Neural cell (in vitro differentiated cells): ENCODE measurements at regions not wholly inside any gene's neighbourhood (a gene's known extent, or its start where the extent isn't known, plus 50 kb on each side); places are given as distances from the start of the nearest gene placed in this dataset.

ENCODE experiments used
- H2AFZ ChIP-seq: fragments of 200-600, 300-800 bp; sonication (generic), shearing (Covaris generic); 2 replicates; pipeline ENCODE4 v1.6.0; 2014; ENCODE audit warnings: low read depth, mild to moderate bottlenecking, antibody characterized with exemption, low read length, moderate library complexity
- H3F3A ChIP-seq: fragments of 200-600 bp; shearing (Covaris generic); 2 replicates; pipeline ENCODE4 v1.6.1; 2016; ENCODE audit warnings: mild to moderate bottlenecking, moderate library complexity, mixed read lengths, antibody characterized with exemption, low read length; ENCODE audit not compliant: insufficient read depth, poor library complexity, severe bottlenecking
- H3K27ac ChIP-seq: fragments of 200-600, 300-800 bp; sonication (generic), shearing (Covaris generic); 2 replicates; pipeline ENCODE4 v1.5.1; 2014; ENCODE audit warnings: mild to moderate bottlenecking, low read length, moderate library complexity
- H3K27me3 ChIP-seq: fragments of 300-800, 200-600 bp; sonication (generic), shearing (Covaris generic); 2 replicates; pipeline ENCODE4 v1.6.0; 2014; ENCODE audit warnings: mild to moderate bottlenecking, low read depth, low read length, moderate library complexity; ENCODE audit not compliant: insufficient read depth
- H3K36me3 ChIP-seq: fragments of 300-800, 200-600 bp; sonication (generic), shearing (Covaris generic); 2 replicates; pipeline ENCODE4 v1.5.1; 2014; ENCODE audit warnings: mild to moderate bottlenecking, antibody characterized with exemption, low read length, moderate library complexity; ENCODE audit not compliant: insufficient read depth
- H3K4me2 ChIP-seq: fragments of 300-800, 200-600 bp; sonication (generic), shearing (Covaris generic); 2 replicates; pipeline ENCODE4 v1.6.0; 2014; ENCODE audit warnings: mild to moderate bottlenecking, low read length
- H3K4me3 ChIP-seq: fragments of 300-800, 200-600 bp; sonication (generic), shearing (Covaris generic); 2 replicates; pipeline ENCODE4 v1.5.1; 2014; ENCODE audit warnings: mild to moderate bottlenecking, low read length, moderate library complexity
- H3K79me2 ChIP-seq: fragments of 200-600 bp; shearing (Covaris generic); replicated peaks from 2 replicates; pipeline ENCODE4 v1.6.0; 2014; ENCODE audit warnings: mild to moderate bottlenecking, low read length, moderate library complexity; ENCODE audit not compliant: insufficient read depth
- H3K9ac ChIP-seq: fragments of 300-800, 200-600 bp; sonication (generic), shearing (Covaris generic); 2 replicates; pipeline ENCODE4 v1.6.1; 2016; ENCODE audit warnings: mild to moderate bottlenecking, low read length, mixed read lengths
- H3K9me2 ChIP-seq: fragments of 200-600 bp; shearing (Covaris generic); 2 replicates; pipeline ENCODE4 v1.6.1; 2016; ENCODE audit warnings: mild to moderate bottlenecking, low read length, mixed read lengths; ENCODE audit not compliant: insufficient read depth
- H3K9me3 ChIP-seq: fragments of 200-600, 300-800 bp; sonication (generic), shearing (Covaris generic); 2 replicates; pipeline ENCODE4 v1.6.1; 2016; ENCODE audit warnings: mild to moderate bottlenecking, mixed run types, low read length, moderate library complexity, mixed read lengths
- H4K20me1 ChIP-seq: fragments of 200-600 bp; shearing (Covaris generic); 2 replicates; pipeline ENCODE4 v1.6.1; 2016; ENCODE audit warnings: mild to moderate bottlenecking, mixed run types; ENCODE audit not compliant: insufficient read depth
- EP300 ChIP-seq: fragments of 450-650 bp; conservative IDR thresholded peaks from 2 replicates; pipeline ENCODE4 v1.6.1; 2014; ENCODE audit warnings: antibody characterized with exemption, mild to moderate bottlenecking, moderate library complexity; ENCODE audit not compliant: poor library complexity, severe bottlenecking
- EZH2 ChIP-seq: fragments of 200-600, 300-800 bp; shearing (Covaris generic), sonication (generic); IDR thresholded peaks from 2 replicates; pipeline ENCODE4 v1.6.1; 2014; ENCODE audit warnings: antibody characterized with exemption, low read length, borderline replicate concordance, mild to moderate bottlenecking; ENCODE audit not compliant: insufficient read depth, poor library complexity, severe bottlenecking
- MXI1 ChIP-seq: fragments of 450-650 bp; conservative IDR thresholded peaks from 2 replicates; pipeline ENCODE4 v1.6.1; 2014; ENCODE audit warnings: antibody characterized with exemption, mild to moderate bottlenecking; ENCODE audit not compliant: poor library complexity, severe bottlenecking
- POLR2AphosphoS5 ChIP-seq: IDR thresholded peaks from 2 replicates; pipeline ENCODE4 v1.6.1; 2012
- RAD21 ChIP-seq: fragments of 450-650 bp; conservative IDR thresholded peaks from 2 replicates; pipeline ENCODE4 v1.6.1; 2014; ENCODE audit warnings: antibody characterized with exemption, mild to moderate bottlenecking, moderate library complexity
- REST ChIP-seq: IDR thresholded peaks from 2 replicates; pipeline ENCODE4 v1.6.1; 2012; ENCODE audit warnings: borderline replicate concordance
- SMC3 ChIP-seq: fragments of 450-650 bp; conservative IDR thresholded peaks from 2 replicates; pipeline ENCODE4 v1.6.1; 2014; ENCODE audit warnings: antibody characterized with exemption, mild to moderate bottlenecking, moderate library complexity; ENCODE audit not compliant: poor library complexity
- TAF1 ChIP-seq: IDR thresholded peaks from 2 replicates; pipeline ENCODE4 v1.6.1; 2012; ENCODE audit warnings: low read depth
- TF ChIP-seq, protein P1 (sequence below): fragments of 450-650 bp; IDR thresholded peaks from 2 replicates; pipeline ENCODE4 v1.5.1; 2014; ENCODE audit warnings: antibody characterized with exemption, mild to moderate bottlenecking, moderate library complexity; ENCODE audit not compliant: poor library complexity, severe bottlenecking

- Histone ChIP-seq H3K9ac (no peak overlapping the region), H2AFZ (no peak overlapping the region), H3F3A (no peaks in the 10 kb centered on the region), H3K9me2 (no peaks in the 10 kb centered on the region), H3K4me2 (no peak overlapping the region), H3K27me3 (no peaks in the 10 kb centered on the region), H3K36me3 (no peaks in the 10 kb centered on the region), H3K9me3 (no peaks in the 10 kb centered on the region), H4K20me1 (no peaks in the 10 kb centered on the region), H3K79me2 (no peaks in the 10 kb centered on the region), H3K27ac (no peak overlapping the region), H3K4me3 (no peak overlapping the region)
- no peak for TF ChIP-seq RAD21
- TF ChIP-seq SMC3, result no peak
- no peak for TF ChIP-seq POLR2AphosphoS5
- TF ChIP-seq, protein P1, sequence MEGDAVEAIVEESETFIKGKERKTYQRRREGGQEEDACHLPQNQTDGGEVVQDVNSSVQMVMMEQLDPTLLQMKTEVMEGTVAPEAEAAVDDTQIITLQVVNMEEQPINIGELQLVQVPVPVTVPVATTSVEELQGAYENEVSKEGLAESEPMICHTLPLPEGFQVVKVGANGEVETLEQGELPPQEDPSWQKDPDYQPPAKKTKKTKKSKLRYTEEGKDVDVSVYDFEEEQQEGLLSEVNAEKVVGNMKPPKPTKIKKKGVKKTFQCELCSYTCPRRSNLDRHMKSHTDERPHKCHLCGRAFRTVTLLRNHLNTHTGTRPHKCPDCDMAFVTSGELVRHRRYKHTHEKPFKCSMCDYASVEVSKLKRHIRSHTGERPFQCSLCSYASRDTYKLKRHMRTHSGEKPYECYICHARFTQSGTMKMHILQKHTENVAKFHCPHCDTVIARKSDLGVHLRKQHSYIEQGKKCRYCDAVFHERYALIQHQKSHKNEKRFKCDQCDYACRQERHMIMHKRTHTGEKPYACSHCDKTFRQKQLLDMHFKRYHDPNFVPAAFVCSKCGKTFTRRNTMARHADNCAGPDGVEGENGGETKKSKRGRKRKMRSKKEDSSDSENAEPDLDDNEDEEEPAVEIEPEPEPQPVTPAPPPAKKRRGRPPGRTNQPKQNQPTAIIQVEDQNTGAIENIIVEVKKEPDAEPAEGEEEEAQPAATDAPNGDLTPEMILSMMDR, result no peak
- no peak for TF ChIP-seq REST
- TF ChIP-seq EP300, result no peak
- no peak for TF ChIP-seq EZH2
- TF ChIP-seq TAF1, result no peak
Observed at GRCh38 chr4:187312299-187312698, 588.6 kb upstream of the FAT1 start.

- Histone ChIP-seq H2AFZ (no peak overlapping the region), H3K4me3 (no peak overlapping the region), H4K20me1 (no peaks in the 10 kb centered on the region), H3K4me2 (no peak overlapping the region), H3K9me3 (no peaks in the 10 kb centered on the region), H3F3A (no peaks in the 10 kb centered on the region), H3K27ac (no peak overlapping the region), H3K9me2 (no peaks in the 10 kb centered on the region), H3K36me3 (no peaks in the 10 kb centered on the region), H3K9ac (no peak overlapping the region), H3K79me2 (no peaks in the 10 kb centered on the region), H3K27me3 (no peaks in the 10 kb centered on the region)
- TF ChIP-seq MXI1, result no peak
- no peak for TF ChIP-seq TAF1
- TF ChIP-seq EZH2, result no peak
- no peak for TF ChIP-seq RAD21
- no peak for TF ChIP-seq EP300
- TF ChIP-seq REST, result no peak
- no peak for TF ChIP-seq SMC3
- TF ChIP-seq, protein P1, result no peak
- no peak for TF ChIP-seq POLR2AphosphoS5
Observed at GRCh38 chr4:187317799-187318198, 594.1 kb upstream of the FAT1 start.
